Stimulated activated CD8-positive, alpha-beta memory T cell treated with anti-CD3 and anti-CD28 coated beads, Interleukin-4, amount 100 ng/mL, for 1 hour (primary cell): ENCODE measurements at regions not wholly inside any gene's neighbourhood (a gene's known extent, or its start where the extent isn't known, plus 50 kb on each side); places are given as distances from the start of the nearest gene placed in this dataset.

Source experiments
- DNase-seq, 2 donors: peaks; one replicate each; pipeline ENCODE4 v3.0.0-alpha.2; 2020; ENCODE audit warnings: low read depth in 2 of 2, low spot score in 1 of 2

DNA sequence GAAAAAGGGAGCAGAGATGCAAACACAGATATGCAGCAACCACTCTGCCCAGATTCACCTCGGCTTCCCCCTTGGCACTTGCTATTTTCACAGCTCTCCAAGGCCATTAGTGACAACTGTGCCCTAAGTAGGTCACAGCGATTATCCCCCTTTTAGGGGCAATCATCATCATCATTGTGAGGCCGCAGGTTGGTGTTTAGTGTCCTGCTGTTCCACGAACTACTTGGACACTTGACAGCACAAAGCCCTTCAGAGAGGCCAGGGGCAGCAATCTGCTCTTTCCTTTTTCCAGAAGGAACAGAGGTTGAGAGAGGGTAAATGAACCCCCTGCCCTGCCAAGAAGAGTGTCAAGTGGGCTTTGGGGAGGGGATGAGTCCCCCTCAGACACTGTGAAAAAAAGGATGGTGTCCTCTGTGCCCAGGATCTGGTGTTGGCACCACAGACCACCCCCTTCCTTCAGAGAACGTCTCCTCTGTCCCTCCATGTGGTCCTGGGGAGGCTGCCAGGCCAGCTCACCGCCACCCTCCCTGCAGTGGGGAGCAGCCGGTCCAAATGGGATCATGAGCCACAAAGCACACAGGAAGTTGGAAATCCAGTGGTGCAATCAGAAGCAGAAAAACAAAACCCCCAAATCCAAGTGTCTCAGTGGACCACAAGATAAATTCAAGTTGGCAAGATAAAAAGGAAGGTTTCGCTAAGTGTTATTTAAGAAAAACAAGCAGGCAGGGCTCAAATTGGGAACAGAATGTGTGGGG lies 78.4 kb upstream of the MED9 start:
- no peak for DNase-seq

- no peak for DNase-seq
These were observed 77.6 kb upstream of the MED9 start for GRCh38 chr17:17398943-17399926.

DNA sequence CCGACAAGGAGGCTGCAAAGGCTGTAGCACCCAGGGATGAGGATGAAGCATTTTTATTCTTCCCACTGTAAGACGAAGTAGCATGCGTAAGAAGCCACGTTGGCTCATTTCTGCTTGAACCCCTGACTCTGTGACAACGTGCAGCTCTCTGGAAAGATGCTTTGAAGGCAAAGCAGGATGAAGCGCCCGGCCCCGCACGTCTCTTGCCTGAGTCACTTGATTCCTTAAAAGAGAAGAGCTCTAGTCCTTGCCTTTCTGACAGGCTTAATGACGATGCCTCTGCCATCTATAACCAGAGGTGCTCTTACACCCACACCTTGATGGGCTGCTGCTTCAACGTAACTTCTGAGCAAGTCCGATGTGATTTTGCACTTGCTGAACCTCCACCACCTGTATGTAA lies 76.7 kb upstream of the MED9 start:
- DNase-seq = no peak

DNA sequence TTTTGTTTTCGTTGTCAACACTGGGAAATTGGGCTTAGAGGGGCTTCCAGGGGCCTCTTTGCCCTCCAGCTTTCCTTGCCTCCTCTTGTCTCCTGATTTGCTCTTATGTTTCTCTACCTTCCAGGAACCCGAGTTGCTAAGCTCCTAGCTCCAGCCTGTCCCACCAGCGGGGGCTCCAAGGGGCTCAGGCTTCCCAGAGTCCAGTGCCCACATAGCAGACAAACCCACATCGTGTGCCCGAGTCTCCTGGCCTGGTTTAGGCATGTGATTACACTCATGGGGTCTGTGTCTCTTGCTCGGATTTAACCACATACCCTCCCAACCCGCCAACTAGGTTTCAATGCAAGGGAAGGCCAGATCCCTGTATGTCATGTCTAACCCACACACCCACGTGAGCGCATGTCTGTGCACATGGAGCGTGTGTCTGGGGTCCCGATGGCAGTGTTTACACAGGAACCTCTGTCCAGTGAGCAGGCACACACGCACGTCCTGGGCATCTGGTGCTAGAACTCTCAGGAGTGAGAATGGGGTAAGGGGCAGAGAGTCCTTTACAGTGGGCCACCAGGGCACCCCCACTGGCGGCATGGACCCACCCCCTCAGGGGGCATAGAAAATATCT lies 76.1 kb upstream of the MED9 start:
- no peak for DNase-seq

DNA sequence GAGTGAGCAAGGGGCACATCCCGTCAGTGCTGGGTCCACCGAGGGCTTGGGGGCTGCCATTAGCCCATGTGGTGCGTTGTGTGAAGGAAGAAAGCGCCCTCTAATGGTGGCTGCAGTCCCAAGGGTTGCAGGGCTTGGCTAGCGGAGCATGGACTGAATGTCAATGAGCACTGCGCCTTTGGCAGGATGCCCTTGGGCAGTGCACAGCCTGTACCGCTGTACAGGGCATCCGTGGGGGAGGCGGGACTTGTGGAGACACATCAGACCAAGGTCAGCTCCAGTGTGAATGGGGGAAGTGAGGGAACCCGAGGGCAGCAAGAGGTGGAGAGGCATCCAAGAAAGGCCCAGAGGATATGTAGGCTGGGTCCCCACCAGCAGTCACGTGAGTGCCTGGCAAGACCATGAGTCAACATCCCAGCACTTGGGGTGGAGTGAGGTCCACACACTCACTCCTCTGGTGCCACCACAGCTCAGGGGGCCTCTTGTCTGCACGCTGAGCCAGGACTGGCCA lies 75.5 kb upstream of the MED9 start:
- DNase-seq = no peak

- DNase-seq = no peak
These were observed 74.2 kb upstream of the MED9 start for GRCh38 chr17:17402558-17402957.

DNA sequence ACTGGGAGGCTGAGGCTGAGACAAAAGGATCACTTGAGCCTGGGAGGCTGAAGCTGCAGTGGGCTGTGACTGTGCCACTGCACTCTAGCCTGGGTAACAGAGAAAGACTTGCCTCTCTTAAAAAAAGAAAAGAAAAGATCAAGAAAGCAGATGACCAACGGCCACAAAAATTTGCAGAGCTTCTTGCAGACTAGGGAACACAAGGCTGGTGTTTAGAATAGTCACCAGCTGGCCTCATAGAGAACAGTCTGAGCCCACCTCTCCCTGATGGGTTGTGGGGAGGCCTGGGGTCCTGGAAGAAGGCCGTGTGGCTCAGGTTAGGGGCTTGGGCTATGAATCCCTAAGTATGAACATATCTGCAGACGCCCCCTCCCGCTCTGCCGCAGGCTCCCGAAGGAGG lies 73.7 kb upstream of the MED9 start:
- DNase-seq = no peak

- DNase-seq = peak in 1 of 2 donors; percentile 25
These were observed 72.8 kb upstream of the MED9 start for GRCh38 chr17:17403899-17404576.

DNA sequence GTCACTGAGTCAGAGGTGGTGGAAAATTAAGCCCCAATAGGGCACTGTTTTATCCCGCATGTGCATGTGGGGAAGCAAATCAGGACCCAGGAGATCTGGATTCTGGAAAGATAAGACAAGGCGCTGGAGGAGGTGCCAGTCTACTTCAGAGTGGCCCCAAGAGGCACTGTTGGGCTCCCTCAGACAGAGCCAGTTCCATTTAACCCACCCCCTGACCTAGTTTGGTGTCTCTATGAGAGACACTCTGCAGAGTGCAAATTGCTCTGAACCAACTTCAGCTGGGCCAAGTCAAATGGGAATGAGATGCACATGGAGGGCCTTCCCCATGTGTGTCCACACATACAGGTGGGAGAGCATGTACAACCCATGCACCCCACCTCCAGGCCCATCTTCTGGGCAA lies 71.1 kb upstream of the MED9 start:
- DNase-seq = no peak

GRCh38 chr17:17406225-17406624 lies 70.6 kb upstream of the MED9 start:
- DNase-seq = no peak

DNA sequence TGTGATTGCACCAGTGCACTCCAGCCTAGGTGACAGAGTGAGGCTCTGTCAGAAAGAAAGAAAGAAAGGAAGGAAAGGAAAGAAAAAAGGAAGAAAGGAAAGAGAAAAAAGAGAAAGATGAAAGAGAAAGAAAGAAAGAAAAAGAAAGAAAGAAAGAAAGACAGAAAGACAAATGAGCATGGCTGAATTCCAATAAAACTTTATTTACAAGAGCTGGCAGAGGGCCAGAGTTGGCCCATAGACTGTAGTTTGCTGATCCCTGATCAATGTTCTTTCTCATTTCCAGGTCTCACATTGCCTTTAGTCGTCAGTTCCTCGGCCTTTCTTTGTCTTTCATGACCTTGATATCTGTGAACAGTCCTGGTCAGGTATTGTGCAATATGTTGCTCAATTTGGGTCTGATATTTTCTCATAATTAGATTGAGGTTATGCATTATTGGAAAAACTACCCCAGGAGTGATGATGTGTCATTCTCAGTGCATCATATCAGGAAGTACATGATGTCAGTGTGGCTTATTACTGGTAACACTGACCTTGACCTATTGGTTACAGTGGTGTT lies 68.5 kb upstream of the MED9 start:
- no peak for DNase-seq

- DNase-seq = no peak
These were observed 66.4 kb upstream of the MED9 start for GRCh38 chr17:17410357-17410756.

DNA sequence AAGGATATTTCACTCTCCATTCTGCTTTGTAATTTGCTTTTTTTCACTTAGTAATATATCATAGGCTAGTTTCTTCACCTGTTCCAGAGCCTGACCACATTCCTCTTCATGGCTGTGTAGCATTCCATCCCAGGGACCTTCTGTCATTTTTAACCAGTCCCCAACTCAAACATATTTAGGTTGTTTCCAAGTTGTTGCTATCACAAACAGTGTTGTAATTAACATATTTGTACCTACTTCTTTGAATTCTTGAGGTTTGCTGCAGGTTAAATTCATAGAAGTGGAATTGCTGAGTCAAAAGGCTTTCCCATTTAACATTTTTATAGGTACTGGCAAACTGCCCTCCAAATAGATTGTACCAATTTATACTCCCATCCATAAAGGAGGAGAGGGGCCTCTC lies 65.1 kb upstream of the MED9 start:
- no peak for DNase-seq

DNA sequence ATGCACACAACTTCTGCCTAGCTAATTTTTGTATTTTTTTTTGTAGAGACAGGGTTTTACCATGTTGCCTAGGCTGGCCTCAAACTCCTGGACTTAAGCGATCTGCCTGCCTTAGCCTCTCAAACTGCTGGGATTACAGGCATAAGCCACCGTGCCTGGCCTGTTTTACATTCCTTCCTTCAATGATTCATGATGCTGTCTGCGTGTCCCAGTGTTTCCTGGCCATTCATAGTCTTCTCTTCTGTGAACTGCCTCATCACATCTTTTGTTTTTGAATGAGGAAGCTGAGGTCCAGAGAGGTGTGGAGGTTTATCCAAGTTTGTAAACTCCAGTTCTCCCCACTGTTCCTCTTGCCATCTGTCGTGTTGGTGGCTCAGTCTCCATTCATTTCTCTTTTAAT lies 64.5 kb upstream of the MED9 start:
- DNase-seq = no peak

- DNase-seq = no peak
These were observed 63.5 kb upstream of the MED9 start for GRCh38 chr17:17413215-17413792.

DNA sequence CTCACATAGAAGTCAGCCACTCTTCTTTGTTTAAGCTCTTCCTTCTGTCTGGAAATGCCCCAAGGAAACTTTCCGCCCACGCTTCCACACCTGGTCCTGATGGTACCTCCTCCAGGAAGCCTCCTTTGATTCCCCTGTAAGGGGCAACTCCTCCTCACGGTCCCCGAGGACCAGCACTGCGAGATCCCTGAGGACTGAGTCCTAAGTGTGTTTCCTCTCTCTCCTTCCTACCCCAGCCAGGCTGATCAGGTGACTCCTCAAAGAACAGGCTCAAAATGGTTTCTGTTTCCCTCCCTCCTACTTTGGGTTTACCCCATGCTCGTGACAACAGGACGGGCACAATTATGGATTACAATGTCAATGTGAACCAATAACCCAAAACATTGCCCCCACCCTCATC lies 63.0 kb upstream of the MED9 start:
- DNase-seq = no peak

- DNase-seq = no peak
These were observed 62.4 kb upstream of the MED9 start for GRCh38 chr17:17414341-17414805.

GRCh38 chr17:17415006-17415405 lies 61.8 kb upstream of the MED9 start:
- no peak for DNase-seq

DNA sequence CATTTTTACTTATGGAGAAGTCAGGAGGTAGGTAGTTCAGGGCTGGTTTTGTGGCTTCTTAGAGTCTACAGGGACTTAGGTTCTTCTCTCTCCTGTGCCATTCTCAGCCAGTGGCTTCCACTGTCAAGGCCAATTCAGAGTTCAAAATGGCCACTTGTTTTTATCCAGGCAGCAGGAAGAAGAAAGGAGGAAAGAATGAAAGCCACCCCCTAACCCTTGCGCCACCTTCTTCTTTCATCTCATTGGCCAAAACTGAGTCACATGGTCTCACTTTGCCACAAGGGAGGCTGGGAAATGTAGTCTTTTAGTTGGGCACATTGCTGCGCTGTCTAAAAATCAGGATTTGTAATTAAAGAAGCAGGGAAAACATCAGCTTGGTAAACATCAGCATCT lies 60.8 kb upstream of the MED9 start:
- no peak for DNase-seq
